Fibroblast of skin of left quadriceps (primary cell): ENCODE measurements at regions not wholly inside any gene's neighbourhood (a gene's known extent, or its start where the extent isn't known, plus 50 kb on each side); places are given as distances from the start of the nearest gene placed in this dataset.
"Not testable (repeated sequence)": the region's sequence is repeated elsewhere in the genome, so short reads cannot be mapped to it uniquely, and the experiment has no call there.

Experiments used
- DNase-seq, 2 experiments: peaks; one replicate each; pipeline ENCODE4 v3.0.0-alpha.2; 2013; ENCODE audit warnings: low read depth in 2 of 2

GRCh38 chr13:80828759-80829158 lies 487.8 kb upstream of the SPRY2 start:
- DNase-seq, result no peak

GRCh38 chr13:80825276-80825675 lies 484.4 kb upstream of the SPRY2 start:
- no peak for DNase-seq

- DNase-seq, result peak; percentile 54 to 61
Observed at GRCh38 chr13:80824229-80824628, 483.3 kb upstream of the SPRY2 start.

- DNase-seq, result no peak
Observed at GRCh38 chr13:80823472-80823871, 482.5 kb upstream of the SPRY2 start.

- DNase-seq, result no peak
Observed at GRCh38 chr13:80821466-80821865, 480.5 kb upstream of the SPRY2 start.

- DNase-seq, result no peak
Observed at GRCh38 chr13:80817979-80818378, 477.1 kb upstream of the SPRY2 start.

GRCh38 chr13:80814541-80814940 lies 473.6 kb upstream of the SPRY2 start:
- DNase-seq, result peak; percentile 14 to 21

GRCh38 chr13:80810294-80810693 lies 469.4 kb upstream of the SPRY2 start:
- not testable (repeated sequence) for DNase-seq

- DNase-seq, result no peak
Observed at GRCh38 chr13:80802946-80803345, 462.0 kb upstream of the SPRY2 start.

GRCh38 chr13:80798576-80799133 lies 457.7 kb upstream of the SPRY2 start:
- peak; percentile 10 for DNase-seq

- DNase-seq, result no peak
Observed at GRCh38 chr13:80787604-80788003, 446.7 kb upstream of the SPRY2 start.

- peak; percentile 60 to 69 for DNase-seq
Observed at GRCh38 chr13:80783926-80784565, 443.1 kb upstream of the SPRY2 start.

GRCh38 chr13:80782441-80782840 lies 441.5 kb upstream of the SPRY2 start:
- DNase-seq, result no peak

GRCh38 chr13:80778297-80778696 lies 437.4 kb upstream of the SPRY2 start:
- no peak for DNase-seq

- no peak for DNase-seq
Observed at GRCh38 chr13:80757694-80758093, 416.8 kb upstream of the SPRY2 start.

GRCh38 chr13:80755910-80756309 lies 415.0 kb upstream of the SPRY2 start:
- DNase-seq, result no peak

GRCh38 chr13:80754441-80754840 lies 413.5 kb upstream of the SPRY2 start:
- no peak for DNase-seq

- peak; percentile 18 to 29 for DNase-seq
Observed at GRCh38 chr13:80753866-80754265, 412.9 kb upstream of the SPRY2 start.

- DNase-seq, result no peak
Observed at GRCh38 chr13:80751854-80752253, 410.9 kb upstream of the SPRY2 start.

GRCh38 chr13:80744147-80744914 lies 403.4 kb upstream of the SPRY2 start:
- no peak for DNase-seq

GRCh38 chr13:80742033-80742432 lies 401.1 kb upstream of the SPRY2 start:
- DNase-seq, result no peak

GRCh38 chr13:80740071-80740470 lies 399.1 kb upstream of the SPRY2 start:
- no peak for DNase-seq

- no peak for DNase-seq
Observed at GRCh38 chr13:80737513-80737912, 396.6 kb upstream of the SPRY2 start.
